ENCODE measurements at regions not wholly inside any gene's neighbourhood (a gene's known extent, or its start where the extent isn't known, plus 50 kb on each side); places are given as distances from the start of the nearest gene placed in this dataset.
"Not testable (repeated sequence)": the region's sequence is repeated elsewhere in the genome, so short reads cannot be mapped to it uniquely, and the experiment has no call there.

DNA sequence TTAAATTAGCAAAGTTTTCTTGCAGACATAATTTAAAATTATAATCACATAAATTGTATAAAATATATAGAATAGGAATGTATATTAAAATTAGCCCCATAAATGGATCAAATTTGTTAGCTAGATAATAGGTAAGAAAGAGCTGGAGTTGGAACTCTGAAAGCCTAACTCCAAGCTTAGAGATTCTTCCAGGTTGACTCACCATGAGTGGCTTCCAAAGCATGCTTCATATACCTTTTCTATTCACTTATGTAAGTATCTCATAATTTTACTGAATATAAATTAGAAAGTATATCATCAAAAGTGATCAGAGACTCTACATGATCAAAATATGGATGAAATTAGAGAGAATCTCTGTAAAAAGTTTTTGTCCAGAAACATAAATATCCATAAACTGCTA, 320.7 kb upstream of the MAGI2 start:
- no peak for DNase-seq

DNA sequence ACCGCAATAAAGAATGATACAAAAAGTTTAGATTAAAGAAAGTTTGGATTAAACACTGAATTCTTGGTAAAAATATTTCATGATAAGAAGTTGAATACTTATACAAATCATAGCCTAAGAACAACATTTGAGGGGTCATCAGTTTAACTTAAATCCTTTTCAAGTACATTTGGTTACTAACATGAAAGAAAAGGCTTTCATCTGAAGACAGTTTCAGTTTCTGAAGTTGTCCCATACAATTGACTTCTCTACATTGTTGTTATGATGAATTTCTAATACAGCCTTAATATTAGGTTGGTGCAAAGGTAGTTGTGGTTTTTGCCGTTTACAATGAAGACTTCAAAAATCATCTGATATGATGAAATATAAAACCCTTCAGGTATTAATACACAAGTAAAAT, 317.5 kb upstream of the MAGI2 start:
- no peak for DNase-seq

DNA sequence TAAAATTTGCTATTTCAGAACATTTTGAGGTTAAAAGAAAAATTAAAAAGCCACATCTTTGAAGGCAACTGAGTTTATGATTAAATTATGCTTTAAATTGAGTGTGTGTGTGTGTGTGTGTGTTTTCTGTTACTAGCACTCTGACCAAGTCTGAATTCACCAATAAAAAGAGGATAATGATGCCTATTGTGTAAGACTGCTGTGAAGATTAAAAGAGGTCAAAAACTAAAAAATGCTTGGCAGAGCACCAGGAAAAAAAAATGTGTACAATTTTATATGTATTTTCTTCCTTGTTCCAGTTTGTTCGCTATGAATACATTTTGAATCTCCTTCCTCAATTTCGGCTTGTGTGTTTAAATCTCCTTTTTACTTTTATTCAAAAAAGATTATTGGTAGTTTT, 316.6 kb upstream of the MAGI2 start:
- DNase-seq, result no peak

DNA sequence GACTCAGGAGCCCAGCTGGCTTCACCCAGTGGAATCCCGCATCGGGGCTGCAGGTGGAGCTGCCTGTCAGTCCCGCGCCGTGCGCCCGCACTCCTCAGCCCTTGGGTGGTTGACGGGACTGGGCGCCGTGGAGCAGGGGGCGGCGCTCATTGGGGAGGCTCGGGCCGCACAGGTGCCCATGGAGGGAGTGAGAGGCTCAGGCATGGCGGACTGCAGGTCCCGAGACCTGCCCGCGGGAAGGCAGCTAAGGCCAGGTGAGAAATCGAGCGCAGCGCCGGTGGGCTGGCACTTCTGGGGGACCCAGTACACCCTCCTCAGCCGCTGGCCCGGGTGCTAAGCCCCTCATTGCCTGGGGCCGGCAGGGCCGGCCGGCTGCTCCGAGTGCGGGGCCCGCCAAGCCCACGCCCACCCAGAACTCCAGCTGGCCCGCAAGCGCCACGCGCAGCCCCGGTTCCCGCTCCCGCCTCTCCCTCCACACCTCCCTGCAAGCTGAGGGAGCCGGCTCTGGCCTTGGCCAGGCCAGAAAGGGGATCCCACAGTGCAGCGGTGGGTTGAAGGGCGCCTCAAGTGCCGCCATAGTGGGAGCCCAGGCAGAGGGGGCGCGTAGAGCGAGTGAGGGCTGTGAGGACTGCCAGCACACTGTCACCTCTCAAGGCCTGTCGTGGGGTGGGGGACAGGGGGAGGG, 314.6 kb upstream of the MAGI2 start:
- DNase-seq, result not testable (repeated sequence)

DNA sequence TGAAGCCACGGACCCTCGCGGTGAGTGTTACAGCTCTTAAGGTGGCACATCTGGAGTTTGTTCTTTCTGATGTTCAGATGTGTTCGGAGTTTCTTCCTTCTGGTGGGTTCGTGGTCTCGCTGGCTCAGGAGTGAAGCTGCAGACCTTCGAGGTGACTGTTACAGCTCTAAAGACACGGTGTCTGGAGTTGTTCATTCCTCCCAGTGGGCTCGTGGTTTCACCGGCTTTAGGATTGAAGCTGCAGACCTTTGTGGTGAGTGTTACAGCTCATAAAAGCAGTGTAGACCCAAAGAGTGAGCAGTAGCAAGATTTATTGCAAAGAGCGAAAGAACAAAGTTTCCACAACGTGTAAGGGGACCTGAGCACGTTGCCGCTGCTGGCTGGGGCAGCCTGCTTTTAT, 313.7 kb upstream of the MAGI2 start:
- not testable (repeated sequence) for DNase-seq

DNA sequence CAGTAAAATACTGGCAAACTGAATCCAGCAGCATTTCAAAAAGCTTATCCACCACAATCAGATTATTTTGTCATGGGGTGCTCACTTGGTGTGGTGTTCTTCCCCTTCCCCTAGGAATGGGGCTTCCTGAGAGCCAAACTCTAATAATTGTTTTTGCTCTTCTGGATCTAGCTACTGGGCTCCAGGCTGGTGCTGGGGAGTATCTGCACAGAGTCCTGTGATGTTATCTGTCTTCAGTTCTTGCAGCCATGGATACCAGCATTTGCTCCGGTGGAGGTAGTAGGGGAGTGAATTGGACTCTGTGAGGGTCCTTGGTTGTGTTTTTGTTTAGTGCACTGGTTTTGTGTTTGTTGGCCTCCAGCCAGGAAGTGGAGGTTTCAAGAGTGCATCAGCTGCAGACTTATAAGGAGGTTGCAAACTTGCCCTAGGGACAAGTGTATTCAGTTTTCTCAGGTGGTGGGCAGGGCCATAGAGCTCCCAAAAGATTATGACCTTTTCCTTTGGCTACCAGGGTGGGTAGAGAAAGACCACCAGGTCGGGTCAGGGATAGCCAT, 308.5 kb upstream of the MAGI2 start:
- DNase-seq, result no peak

DNA sequence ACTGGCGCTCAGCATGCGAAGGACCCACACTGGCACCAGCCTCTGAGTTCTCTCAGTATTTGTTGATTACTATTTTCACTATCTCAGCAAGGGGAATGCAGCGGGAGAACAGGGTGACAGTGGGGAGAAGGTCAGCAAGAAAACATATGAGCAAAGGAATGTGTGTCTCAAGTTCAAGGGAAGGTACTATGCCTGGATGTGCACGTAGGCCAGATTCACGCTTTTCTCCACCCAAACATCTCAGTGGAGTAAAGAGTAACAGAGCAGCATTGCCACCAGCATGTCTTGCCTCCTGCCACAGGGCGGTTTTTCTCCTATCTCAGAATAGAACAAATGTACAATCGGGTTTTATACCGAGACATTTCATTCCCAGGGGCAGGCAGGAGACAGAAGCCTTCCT, 297.5 kb upstream of the MAGI2 start:
- DNase-seq, result not testable (repeated sequence)

DNA sequence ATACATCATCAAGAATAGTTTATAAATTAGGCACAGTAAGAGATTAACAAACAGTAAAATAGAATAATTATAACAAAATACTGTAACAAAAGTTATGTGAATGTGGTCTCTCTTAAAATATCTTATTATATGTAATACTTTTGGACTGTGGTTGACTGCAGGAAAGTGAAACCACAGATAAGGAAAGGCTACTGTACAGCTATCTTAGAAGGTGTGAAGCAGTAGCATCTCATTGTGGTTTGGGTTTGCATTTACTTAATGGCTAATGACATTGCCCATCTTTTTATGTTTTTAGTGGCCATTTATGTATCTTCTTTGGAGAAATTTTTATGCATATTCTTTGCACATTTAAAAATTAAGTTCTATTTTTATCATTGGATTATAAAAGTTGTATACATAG, 296.4 kb upstream of the MAGI2 start:
- no peak for DNase-seq

DNA sequence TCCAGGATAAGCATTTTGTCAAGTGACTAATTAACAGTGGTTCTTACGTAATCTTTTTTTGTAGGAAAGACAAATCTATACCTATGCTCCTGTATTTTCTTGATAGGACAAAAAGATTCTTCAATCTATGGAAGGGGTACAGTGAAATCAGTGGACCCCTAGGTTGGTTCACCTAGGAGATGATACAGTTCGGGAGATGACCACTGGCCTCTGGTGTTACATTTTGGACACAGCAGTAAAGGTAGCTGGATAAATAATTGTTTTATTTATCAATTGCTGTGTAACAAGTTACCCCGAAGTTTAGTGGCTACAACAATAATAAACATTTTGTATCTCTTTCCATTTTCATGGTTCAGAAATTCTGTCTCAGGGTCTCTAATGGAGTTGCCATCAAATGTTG, 288.2 kb upstream of the MAGI2 start:
- no peak for DNase-seq

DNA sequence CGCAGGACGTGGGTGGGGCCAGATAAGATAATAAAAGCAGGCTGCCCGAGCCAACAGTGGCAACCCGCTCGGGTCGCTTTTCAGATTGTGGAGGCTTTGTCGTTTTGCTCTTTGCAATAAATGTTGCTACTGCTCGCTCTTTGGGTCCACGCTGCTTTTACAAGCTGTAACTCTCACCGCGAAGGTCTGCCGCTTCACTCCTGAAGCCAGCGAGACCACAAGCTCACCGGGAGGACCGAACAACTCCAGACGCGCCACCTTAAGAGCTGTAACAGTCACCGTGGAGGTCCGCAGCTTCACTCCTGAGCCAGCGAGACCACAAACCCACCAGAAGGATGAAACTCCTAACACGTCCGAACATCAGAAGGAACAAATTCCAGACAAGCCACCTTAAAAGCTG, 286.6 kb upstream of the MAGI2 start:
- DNase-seq, result no peak

DNA sequence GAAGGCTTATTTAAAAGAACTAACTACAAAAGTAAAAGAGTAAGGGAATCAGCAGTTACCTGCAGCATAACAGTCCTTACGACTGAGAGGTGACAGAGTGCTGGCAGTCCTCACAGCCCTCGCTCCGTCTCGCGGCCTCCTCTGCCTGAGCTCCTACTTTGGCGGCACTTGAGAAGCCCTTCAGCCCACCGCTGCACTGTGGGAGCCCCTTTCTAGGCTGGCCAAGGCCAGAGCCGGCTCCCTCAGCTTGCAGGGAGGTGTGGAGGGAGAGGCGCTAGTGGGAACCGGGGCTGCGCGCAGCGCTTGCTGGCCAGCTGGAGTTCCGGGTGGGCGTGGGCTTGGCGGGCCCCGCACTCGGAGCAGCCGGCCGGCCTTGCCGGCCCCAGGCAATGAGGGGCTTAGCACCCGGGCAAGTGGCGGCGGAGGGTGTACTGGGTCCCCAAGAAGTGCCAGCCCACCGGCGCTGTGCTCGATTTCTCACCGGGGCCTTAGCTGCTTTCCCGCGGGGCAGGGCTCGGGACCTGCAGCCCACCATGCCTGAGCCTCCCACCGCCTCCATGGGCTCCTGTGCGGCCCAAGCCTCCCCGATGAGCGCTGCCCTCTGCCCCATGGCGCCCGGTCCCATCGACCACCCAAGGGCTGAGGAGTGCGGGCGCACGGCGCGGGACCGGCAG, 285.7 kb upstream of the MAGI2 start:
- not testable (repeated sequence) for DNase-seq

DNA sequence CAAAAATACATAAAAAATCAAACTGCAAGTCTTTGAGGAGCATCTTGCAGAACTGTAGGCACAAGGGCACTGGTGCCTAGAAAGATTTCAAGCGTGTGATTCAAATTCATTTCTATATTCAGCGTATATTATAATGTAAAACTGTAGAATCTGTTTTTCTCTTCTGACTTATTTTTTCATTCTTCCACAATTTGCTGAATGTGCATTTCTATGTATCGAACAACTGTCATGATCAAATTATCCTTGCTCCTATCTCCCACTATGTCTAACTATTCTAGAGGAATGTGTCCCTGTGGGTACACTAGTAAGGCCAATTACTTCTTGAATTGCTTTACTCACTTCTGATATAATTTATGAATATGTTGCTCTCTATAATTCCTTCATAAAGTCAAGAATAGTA, 283.0 kb upstream of the MAGI2 start:
- DNase-seq, result no peak

DNA sequence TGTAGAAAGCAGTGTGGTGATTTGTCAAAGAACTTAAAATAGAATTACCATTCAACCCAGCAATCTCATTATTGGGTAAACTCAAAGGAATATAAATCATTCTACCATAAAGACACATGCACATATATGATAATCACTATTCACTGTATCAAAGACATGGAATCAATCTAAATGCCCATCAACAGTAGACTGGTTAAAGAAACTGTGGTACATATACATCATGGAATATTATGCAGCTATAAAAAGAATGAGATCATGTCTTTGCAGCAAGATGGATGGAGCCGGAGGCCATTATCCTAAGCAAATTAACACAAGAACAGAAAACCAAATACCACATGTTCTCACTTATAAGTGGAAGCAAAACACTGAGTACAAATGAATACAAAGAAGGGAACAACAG, 281.5 kb upstream of the MAGI2 start:
- DNase-seq, result no peak

DNA sequence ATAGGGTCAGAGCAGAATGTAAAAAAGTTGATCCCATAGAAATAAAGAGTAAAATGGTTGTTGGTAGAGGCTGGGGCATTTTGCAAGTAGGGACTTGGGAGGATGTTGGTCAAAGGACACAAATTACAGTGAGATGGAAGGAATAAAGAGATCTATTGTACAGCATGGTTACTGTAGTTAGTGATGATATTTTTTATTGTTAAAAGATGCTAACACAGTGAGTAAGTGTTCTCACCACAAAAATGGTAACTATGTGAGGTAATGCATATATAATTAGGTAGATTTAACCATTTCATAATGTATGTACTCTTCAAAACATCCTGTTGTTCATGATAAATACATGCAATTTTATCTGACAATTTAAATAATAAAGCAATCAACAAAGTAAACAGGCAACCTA, 280.7 kb upstream of the MAGI2 start:
- DNase-seq, result no peak

DNA sequence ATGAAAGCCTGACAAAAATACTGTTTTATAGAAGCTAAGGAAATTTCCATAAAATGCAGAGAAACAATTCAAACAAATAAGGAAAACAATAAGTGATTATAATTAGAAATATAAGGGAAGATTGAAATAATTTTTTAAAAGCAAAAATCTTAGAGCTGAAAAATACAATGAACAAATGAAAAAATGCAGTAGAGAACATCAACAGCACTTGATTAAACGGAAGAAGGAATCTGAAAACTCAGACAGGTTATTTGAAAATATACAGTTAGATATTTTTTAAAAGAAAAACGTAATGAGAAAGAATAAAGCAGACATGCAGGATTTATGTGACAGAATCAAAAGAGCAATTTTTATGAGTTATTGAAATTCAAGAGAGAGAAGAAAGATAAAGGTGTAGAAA, 279.1 kb upstream of the MAGI2 start:
- no peak for DNase-seq

DNA sequence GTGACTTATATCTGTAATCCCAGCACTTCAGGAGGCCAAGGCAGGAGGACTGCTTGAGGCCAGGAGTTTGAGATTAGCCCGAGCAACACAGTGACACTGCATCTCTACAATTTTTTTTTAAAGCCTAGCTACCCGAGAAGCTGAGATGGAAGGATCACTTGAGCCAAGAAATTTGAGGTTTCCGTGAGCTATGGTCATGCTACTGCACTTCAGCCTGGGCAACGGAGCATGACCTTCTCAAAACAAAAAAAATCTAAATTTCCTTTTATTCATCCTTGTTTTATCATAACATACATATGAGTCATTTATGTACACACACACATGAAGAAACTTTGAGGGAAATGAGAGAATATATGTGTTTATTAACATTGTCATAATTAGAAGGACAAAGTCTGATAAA, 277.5 kb upstream of the MAGI2 start:
- no peak for DNase-seq

DNA sequence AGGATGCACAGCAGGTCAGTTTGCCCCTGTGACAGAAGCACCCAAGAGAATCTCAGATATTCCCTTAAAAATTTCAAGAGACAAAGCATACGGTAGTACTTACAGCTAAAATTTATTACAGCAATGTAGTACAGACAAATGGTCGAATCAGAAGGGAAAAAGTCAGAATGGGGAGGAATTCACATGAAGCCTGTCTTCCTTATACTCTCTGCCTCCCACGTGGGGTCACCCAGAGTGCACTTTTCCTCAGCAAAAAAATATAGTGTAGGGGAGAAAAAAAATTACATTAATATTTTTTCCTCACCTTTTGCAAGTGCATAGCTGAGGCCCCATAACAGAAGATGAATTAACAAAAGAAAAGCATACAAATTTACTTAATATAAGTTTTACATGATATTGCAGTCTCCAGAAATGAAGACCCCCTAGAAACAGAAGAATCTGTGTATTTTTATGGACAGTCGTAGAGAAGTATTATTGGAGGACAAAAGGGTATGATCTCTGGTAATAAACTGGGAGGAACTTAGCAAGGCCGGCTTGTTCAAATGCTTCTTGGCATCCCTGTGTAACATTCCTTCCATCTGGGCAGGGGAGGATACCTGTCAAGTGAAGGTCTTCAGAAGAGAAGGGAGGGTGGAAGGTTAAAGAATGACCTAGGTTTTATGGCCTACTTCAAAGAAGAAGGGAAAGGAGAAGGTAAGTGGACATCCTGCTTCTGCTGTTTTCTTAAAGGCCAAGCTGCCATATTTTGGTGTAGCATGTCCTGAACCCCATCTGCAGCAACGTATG, 270.6 kb upstream of the MAGI2 start:
- no peak for DNase-seq

DNA sequence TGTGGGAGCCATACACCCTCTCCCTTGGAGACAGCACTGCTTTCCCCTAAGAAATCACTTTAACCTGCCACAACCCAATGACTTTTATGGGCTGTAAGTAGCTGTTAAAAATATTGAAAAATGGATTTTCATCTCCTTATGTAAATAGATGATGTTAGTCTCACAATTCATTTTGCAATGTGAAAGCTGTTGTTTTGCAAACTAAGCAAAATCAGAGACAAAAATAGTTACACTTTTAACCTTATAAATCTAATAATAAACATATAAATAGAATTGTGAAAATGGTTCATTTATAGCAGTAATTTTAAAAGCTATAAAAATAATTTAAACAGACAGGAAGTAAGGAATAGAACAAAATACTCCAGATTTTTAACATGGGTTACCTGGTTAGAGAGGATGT, 268.8 kb upstream of the MAGI2 start:
- no peak for DNase-seq

DNA sequence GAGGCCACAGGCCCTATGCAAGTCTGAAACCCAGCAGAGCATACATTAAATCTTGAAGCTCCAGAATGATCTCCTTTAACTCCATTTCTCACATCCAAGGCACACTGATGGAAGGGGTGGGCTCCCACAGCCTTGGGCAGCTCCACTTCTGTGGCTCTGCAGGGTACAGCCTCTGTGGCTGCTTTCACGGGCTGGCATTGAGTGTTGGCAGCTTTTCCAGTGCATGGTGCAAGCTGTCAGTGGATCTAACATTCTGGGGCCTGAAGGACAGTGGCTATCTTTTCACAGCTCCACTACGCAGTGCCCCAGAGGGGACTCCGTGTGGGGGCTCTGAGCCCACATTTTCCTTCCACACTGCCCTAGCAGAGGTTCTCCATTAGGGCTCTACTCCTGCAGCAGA, 265.7 kb upstream of the MAGI2 start:
- no peak for DNase-seq

DNA sequence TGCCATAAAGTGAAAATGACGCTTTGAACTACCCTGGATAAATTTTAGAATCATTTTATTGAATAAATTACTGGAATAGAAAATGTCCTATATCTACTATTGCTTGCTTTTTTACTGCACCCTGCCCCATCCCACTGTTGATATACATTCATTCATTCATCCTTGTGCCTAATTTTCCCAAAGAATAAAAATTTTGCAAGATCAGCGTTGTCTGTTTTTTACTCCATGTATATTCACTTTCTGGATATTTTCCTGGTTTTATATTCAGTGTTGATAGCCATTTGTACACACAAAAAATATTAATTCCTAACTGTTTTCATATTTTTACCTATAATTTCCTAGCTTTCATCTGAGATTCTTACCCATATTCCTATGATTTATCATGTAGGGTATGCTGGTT, 262.9 kb upstream of the MAGI2 start:
- DNase-seq, result no peak

DNA sequence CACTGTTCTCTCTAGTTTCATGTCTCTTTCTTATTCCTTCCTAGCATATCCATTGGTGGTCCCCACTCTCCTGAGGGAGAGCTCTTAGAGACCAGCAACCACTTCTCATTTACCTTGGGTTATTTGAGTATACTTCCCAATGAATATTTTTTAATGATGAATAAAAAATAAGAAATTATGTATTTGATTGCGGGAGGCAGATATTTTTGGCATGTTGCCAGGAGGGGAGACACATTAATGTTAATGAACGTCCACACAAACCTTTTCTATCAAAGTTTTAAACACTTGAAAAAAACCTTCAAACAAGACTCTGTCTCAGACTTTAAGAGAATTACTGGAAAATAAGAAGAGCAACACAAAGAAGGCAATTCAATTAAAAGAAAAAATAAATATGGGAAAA, 260.6 kb upstream of the MAGI2 start:
- no peak for DNase-seq

DNA sequence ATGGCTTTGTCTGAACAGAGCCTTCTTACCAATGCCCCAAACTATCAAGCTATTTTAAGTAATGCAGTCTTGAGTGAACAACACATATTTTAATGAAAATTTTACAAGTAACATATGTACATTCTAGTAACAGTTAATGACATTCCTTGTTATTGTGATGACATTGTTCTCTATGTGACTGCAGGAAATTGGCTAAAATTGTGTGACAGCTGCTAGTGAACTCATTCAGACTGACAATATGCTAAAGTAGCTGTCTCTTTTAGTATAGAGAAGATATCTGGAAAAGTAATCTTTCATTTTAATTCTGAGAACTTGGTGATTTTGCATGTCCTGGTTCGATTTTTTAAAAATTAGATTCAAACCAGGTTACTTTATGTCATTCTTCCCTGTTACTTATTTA, 259.8 kb upstream of the MAGI2 start:
- DNase-seq, result no peak

DNA sequence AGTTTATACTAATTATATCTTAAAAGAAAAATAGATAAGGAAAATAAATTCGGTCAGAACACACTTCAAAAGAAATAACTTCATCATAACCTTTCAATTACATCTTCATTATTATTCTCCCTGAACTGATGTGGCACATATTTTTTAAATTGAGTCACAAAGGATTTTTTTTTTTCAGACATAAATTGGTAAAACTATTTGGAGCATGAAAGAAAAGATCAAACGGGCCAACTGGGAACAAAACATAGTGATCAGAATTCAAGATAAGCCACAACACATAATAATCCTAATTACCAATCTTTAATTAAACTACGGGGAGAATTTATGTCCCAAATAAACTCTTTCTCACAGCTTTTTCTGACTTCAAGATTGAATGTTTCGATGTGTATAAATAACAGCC, 258.2 kb upstream of the MAGI2 start:
- DNase-seq, result no peak

Data from DMS79 treated with DMSO at 0.1 percent for 48 hours (cell line).